Stomach (tissue), 8 donors: ENCODE measurements at regions not wholly inside any gene's neighbourhood (a gene's known extent, or its start where the extent isn't known, plus 50 kb on each side); places are given as distances from the start of the nearest gene placed in this dataset.
"Not testable (repeated sequence)": the region's sequence is repeated elsewhere in the genome, so short reads cannot be mapped to it uniquely, and the experiment has no call there.

ENCODE experiments used
- DNase-seq, 2 donors: peaks; one replicate each; pipeline versions ENCODE4 v3.0.0 to v3.0.0-alpha.2; 2013 to 2019
- H3K27ac ChIP-seq, 5 donors: fragments of 200-600 bp in 4 of 5; sonication (generic) in 4 of 5; one replicate each; pipeline ENCODE4 v1.5.1; 2013 to 2019; ENCODE audit warnings: mild to moderate bottlenecking in 1 of 5, moderate library complexity in 1 of 5
- H3K27me3 ChIP-seq, 3 donors: fragments of 200-600 bp; sonication (generic); one replicate each; pipeline ENCODE4 v1.5.1; 2017 to 2019; ENCODE audit warnings: mixed run types in 1 of 3
- H3K36me3 ChIP-seq, 4 donors: fragments of 200-600 bp; sonication (generic); 1 replicate in 3 of 4; 2 replicates in 1 of 4; pipeline ENCODE4 v1.5.1; 2016 to 2019
- H3K4me1 ChIP-seq, 4 donors: fragments of 200-600 bp; sonication (generic); one replicate each; pipeline ENCODE4 v1.5.1; 2016 to 2019
- H3K4me3 ChIP-seq, 4 donors: fragments of 200-600 bp; sonication (generic) in 3 of 4; one replicate each; pipeline ENCODE4 v1.5.1; 2016 to 2019; ENCODE audit warnings: mild to moderate bottlenecking in 1 of 4
- H3K9me3 ChIP-seq, 4 donors: fragments of 200-600 bp; sonication (generic); one replicate each; pipeline ENCODE4 v1.5.1; 2016 to 2019
- EP300 ChIP-seq: sonication (generic); formaldehyde crosslinking; IDR thresholded peaks from one replicate; pipeline ENCODE4 v1.6.1; 2017; ENCODE audit warnings: antibody characterized with exemption
- POLR2A ChIP-seq, 4 donors: fragments of 450-650 bp; IDR thresholded peaks; one replicate each; pipeline ENCODE4 v1.6.1; 2016; ENCODE audit warnings: antibody characterized with exemption in 4 of 4, control low read depth in 2 of 4, mild to moderate bottlenecking in 1 of 4, moderate library complexity in 1 of 4
- POLR2AphosphoS5 ChIP-seq, 3 donors: sonication (generic); formaldehyde crosslinking; IDR thresholded peaks; one replicate each; pipeline ENCODE4 v1.6.1; 2016; ENCODE audit warnings: antibody characterized with exemption in 3 of 3
- WGBS, 5 donors: extraction: QIAGEN DNeasy Blood & Tissue Kit in 3 of 5; methylation state at CpG; one replicate each; pipeline versions ENCODE4 v1.1.5 to v1.1.7; 2013 to 2018; 5-methylcytosine and 5-hydroxymethylcytosine counted together
- intact Hi-C: fragments of 100-400 bp; cut with DNase I; formaldehyde crosslinking; loops from one replicate; pipeline ENCODE4 v1.15.1; 2023; ENCODE audit warnings: low total_unique reads
- TF ChIP-seq, protein P1 (sequence below), 7 experiments: fragments of 450-650 bp in 4 of 7; fragments of 200-600 bp in 3 of 7; sonication (generic) in 3 of 7; IDR thresholded peaks; one replicate each; pipeline ENCODE4 v1.5.1; 2016 to 2019; ENCODE audit warnings: antibody characterized with exemption in 7 of 7, control low read depth in 2 of 7, mild to moderate bottlenecking in 1 of 7
- donor health status: healthy with polysubstance abuse.
- donor health status: Bipolar disorder and iron deficiency.
- donor health status: healthy.

DNA sequence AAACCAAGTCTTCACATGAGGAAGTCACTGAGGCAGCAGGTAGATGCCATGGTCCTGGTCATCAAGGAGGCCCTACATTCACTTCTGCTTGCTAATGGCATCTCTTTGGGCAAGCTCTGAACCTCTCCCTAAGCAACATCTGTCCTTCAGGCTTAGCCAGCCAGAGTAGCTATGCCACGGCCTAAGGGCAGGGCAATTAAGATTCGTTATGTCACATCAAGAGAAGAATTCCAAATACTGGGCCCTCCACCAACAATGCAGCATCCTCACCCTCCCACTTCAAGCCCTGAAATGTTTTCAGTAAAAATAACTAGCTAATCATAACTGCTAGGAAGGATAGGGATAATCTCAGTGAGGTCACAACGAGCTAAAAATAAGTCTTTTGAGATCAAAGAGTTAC, 120.7 kb upstream of the HCCS start:
- intact Hi-C loops = no loop called here
- 46 to 89% (median 70%) methylated on average over 3 of the region's 3 CpGs for WGBS, 5 donors
- H3K4me1 ChIP-seq = no peaks in the 10 kb centered on the region

DNA sequence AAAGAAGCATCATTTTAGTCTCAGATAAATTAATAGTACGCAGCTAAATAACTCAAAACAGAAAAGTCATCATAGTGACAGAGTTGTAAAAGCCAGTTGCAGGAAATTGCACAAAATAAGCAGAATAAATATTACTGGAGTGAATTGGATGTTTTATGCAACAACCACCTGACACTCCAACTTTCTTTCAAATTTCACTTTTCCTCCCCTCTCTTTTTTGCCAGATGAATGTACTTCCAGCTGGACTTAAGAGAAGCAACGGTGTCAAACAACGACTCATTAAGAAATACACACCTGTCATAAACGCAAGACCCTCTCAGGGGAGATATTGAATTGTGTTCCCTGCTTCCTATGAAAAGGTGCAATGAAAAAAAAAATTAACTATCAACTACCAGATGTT, 120.2 kb upstream of the HCCS start:
- no peak for DNase-seq
- intact Hi-C loops = no loop called here
- H3K4me3 ChIP-seq = no peak overlapping the region
- H3K27ac ChIP-seq = no peak overlapping the region
- H3K36me3 ChIP-seq = no peaks in the 10 kb centered on the region
- WGBS, 5 donors = 72 to 98% (median 81%) methylated on average over 4 of the region's 4 CpGs
- H3K4me1 ChIP-seq = no peaks in the 10 kb centered on the region
- no peaks in the 10 kb centered on the region for H3K9me3 ChIP-seq
- no peaks in the 10 kb centered on the region for H3K27me3 ChIP-seq
- TF ChIP-seq, protein P1, sequence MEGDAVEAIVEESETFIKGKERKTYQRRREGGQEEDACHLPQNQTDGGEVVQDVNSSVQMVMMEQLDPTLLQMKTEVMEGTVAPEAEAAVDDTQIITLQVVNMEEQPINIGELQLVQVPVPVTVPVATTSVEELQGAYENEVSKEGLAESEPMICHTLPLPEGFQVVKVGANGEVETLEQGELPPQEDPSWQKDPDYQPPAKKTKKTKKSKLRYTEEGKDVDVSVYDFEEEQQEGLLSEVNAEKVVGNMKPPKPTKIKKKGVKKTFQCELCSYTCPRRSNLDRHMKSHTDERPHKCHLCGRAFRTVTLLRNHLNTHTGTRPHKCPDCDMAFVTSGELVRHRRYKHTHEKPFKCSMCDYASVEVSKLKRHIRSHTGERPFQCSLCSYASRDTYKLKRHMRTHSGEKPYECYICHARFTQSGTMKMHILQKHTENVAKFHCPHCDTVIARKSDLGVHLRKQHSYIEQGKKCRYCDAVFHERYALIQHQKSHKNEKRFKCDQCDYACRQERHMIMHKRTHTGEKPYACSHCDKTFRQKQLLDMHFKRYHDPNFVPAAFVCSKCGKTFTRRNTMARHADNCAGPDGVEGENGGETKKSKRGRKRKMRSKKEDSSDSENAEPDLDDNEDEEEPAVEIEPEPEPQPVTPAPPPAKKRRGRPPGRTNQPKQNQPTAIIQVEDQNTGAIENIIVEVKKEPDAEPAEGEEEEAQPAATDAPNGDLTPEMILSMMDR (IDR thresholded peaks at IDR 0.05) = no peak
- TF ChIP-seq EP300 (no peak), POLR2A (IDR thresholded peaks at IDR 0.05) (no peak), POLR2AphosphoS5 (IDR thresholded peaks at IDR 0.05) (no peak)

More for the DNA sequence above, 120.7 kb upstream of the HCCS start:
- Histone ChIP-seq H3K27me3 (no peaks in the 10 kb centered on the region), H3K36me3 (no peaks in the 10 kb centered on the region), H3K4me3 (no peak overlapping the region), H3K9me3 (no peaks in the 10 kb centered on the region), H3K27ac (no peak overlapping the region)
- DNase-seq = peak in 1 of 2 donors; percentile 3
- TF ChIP-seq POLR2A (IDR thresholded peaks at IDR 0.05) (no peak), EP300 (no peak), POLR2AphosphoS5 (IDR thresholded peaks at IDR 0.05) (no peak)
- TF ChIP-seq, protein P1 (IDR thresholded peaks at IDR 0.05) = no peak

GRCh38 chrX:10992110-10992509, 119.0 kb upstream of the HCCS start:
- H3K27me3 ChIP-seq = no peaks in the 10 kb centered on the region
- H3K4me1 ChIP-seq = no peaks in the 10 kb centered on the region
- no peak overlapping the region for H3K4me3 ChIP-seq
- H3K27ac ChIP-seq = no peak overlapping the region
- H3K36me3 ChIP-seq = no peaks in the 10 kb centered on the region
- TF ChIP-seq POLR2AphosphoS5 (IDR thresholded peaks at IDR 0.05) (no peak), EP300 (no peak), POLR2A (IDR thresholded peaks at IDR 0.05) (no peak)
- TF ChIP-seq, protein P1 (IDR thresholded peaks at IDR 0.05) = no peak
- no peaks in the 10 kb centered on the region for H3K9me3 ChIP-seq
- no peak for DNase-seq
- WGBS, 5 donors = 39 to 71% (median 62%) methylated on average over 1 of the region's 1 CpG
- intact Hi-C loops = no loop called here

DNA sequence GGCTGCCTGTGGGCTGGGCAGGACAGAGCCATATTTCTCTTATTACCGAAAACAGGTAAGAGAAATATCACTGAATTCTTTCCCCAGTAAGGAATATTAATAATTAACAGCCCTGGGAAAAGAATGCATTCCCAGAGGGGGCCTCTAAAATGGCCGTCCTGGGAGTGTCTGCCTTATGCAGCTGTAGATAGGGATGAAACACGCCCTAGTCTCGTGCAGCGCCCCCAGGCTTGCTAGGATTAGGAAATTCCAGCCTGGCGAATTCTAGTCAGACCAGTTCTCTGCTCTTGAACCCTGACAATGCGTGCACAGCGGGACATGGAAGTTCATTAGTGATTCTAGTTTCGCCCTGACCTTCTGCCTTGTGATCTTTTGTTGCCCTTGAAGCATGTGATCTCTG, 104.1 kb upstream of the HCCS start:
- H3K27me3 ChIP-seq, H3K9me3 ChIP-seq, H3K27ac ChIP-seq, H3K36me3 ChIP-seq, H3K4me1 ChIP-seq, H3K4me3 ChIP-seq, intact Hi-C loops, DNase-seq: not testable (repeated sequence)
- 75 to 96% (median 82%) methylated on average over 6 to 8 of the region's 9 CpGs for WGBS, 5 donors

DNA sequence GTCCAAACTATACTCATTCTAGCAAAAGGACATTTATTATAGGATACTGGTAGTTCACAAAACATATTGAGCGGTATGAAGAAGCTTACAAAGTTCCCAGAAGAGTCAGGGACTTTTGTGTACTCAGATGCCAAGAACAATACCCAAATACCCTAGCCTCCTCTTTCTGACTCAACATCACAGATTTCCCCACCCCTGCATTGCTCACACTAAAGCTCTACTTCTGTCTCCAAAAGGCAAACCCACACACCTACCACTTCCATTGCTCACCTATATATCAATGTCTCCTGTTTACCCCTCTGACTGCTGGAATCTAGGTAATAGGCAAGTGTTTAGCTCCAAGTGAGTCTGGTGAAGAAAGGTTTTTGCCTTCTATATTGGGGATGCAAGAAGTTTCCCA, 100.7 kb upstream of the HCCS start:
- H3K4me1 ChIP-seq = no peaks in the 10 kb centered on the region
- TF ChIP-seq POLR2AphosphoS5 (IDR thresholded peaks at IDR 0.05) = no peak
- no peak for TF ChIP-seq POLR2A (IDR thresholded peaks at IDR 0.05)
- TF ChIP-seq, protein P1 (IDR thresholded peaks at IDR 0.05) = no peak
- no peak for TF ChIP-seq EP300
- WGBS, 5 donors = 63 to 100% (median 97%) methylated on average over 1 of the region's 1 CpG
- no peak for DNase-seq
- H3K27me3 ChIP-seq = no peaks in the 10 kb centered on the region
- no peak overlapping the region for H3K4me3 ChIP-seq
- H3K27ac ChIP-seq = no peak overlapping the region
- intact Hi-C loops = no loop called here
- H3K9me3 ChIP-seq = no peaks in the 10 kb centered on the region
- no peaks in the 10 kb centered on the region for H3K36me3 ChIP-seq
